Upper lobe of left lung (tissue), 6 donors: ENCODE measurements at regions not wholly inside any gene's neighbourhood (a gene's known extent, or its start where the extent isn't known, plus 50 kb on each side); places are given as distances from the start of the nearest gene placed in this dataset.

Experiments used
- ATAC-seq, 2 donors: fragments of 200-7000 bp; cut with Tn5 transposase; one replicate each; pipeline ENCODE4 v1.9.1; 2022; ENCODE audit warnings: mild to moderate bottlenecking in 2 of 2, moderate library complexity in 2 of 2; ENCODE audit not compliant: low FRiP score in 2 of 2
- DNase-seq, 2 donors: peaks; one replicate each; pipeline ENCODE4 v3.0.0-alpha.2; 2019 to 2020
- H3K27ac ChIP-seq, 4 donors: fragments of 200-600 bp; sonication (generic); one replicate each; pipeline ENCODE4 v1.5.1; 2016 to 2019
- H3K27me3 ChIP-seq, 4 donors: fragments of 200-600 bp; sonication (generic); one replicate each; pipeline ENCODE4 v1.5.1; 2017 to 2019
- H3K36me3 ChIP-seq, 4 donors: fragments of 200-600 bp; sonication (generic); one replicate each; pipeline ENCODE4 v1.5.1; 2016 to 2019
- H3K4me1 ChIP-seq, 4 donors: fragments of 200-600 bp; sonication (generic); one replicate each; pipeline ENCODE4 v1.5.1; 2018 to 2019
- H3K4me3 ChIP-seq, 4 donors: fragments of 200-600 bp; sonication (generic); one replicate each; pipeline ENCODE4 v1.5.1; 2017 to 2019; ENCODE audit warnings: mild to moderate bottlenecking in 2 of 4, moderate library complexity in 1 of 4
- H3K9me3 ChIP-seq, 4 donors: fragments of 200-600 bp; sonication (generic); one replicate each; pipeline ENCODE4 v1.5.1; 2018 to 2019
- CTCF ChIP-seq, 6 experiments: fragments of 450-650 bp in 4 of 6; fragments of 200-600 bp in 2 of 6; sonication (generic) in 2 of 6; IDR thresholded peaks; one replicate each; pipeline ENCODE4 v1.5.1; 2016 to 2019; ENCODE audit warnings: antibody characterized with exemption in 6 of 6
- EP300 ChIP-seq, 4 donors: sonication (generic); formaldehyde crosslinking; IDR thresholded peaks; one replicate each; pipeline ENCODE4 v1.5.1; 2017; ENCODE audit warnings: antibody characterized with exemption in 4 of 4, control low read depth in 2 of 4
- POLR2A ChIP-seq, 4 donors: fragments of 450-650 bp; IDR thresholded peaks; one replicate each; pipeline ENCODE4 v1.5.1; 2016 to 2017; ENCODE audit warnings: antibody characterized with exemption in 4 of 4, mild to moderate bottlenecking in 2 of 4
- POLR2AphosphoS5 ChIP-seq, 2 donors: sonication (generic); formaldehyde crosslinking; IDR thresholded peaks; one replicate each; pipeline ENCODE4 v1.5.1; 2017; ENCODE audit warnings: antibody characterized with exemption in 2 of 2
- WGBS, 2 donors: methylation state at CpG; one replicate each; pipeline ENCODE4 v1.1.5; 2017 to 2018; 5-methylcytosine and 5-hydroxymethylcytosine counted together
- donor health status: DM: no; HTN: no; CAD: no; lungs with moderate emphysema.
- donor health status: DM: no; HTN: yes; CAD: no; lungs with severe emphysema.

GRCh38 chr1:14300991-14301703, 297.3 kb upstream of the KAZN start:
- Histone ChIP-seq H3K4me3 (no peak overlapping the region), H3K9me3 (no peaks in the 10 kb centered on the region), H3K4me1 (peaks cover 0 to 10% (median 2%) of the 10 kb centered on the region in 4 donors), H3K27me3 (no peaks in the 10 kb centered on the region), H3K27ac (peak overlapping the region in 1 of 4 donors; percentile 39), H3K36me3 (no peaks in the 10 kb centered on the region)
- peak in 2 of 4 donors; percentile 23 to 33 for TF ChIP-seq EP300 (IDR thresholded peaks at IDR 0.05)
- no peak for TF ChIP-seq CTCF (IDR thresholded peaks at IDR 0.05)
- TF ChIP-seq POLR2AphosphoS5 (IDR thresholded peaks at IDR 0.05): peak; percentile 33 to 65
- TF ChIP-seq POLR2A (IDR thresholded peaks at IDR 0.05): no peak
- ATAC-seq (no peak), DNase-seq (peak in 1 of 2 donors; percentile 31)
- WGBS, 2 donors: 67 to 80% methylated on average over 1 to 9 of the region's 9 CpGs

- Histone ChIP-seq H3K27ac (no peak overlapping the region), H3K27me3 (no peaks in the 10 kb centered on the region), H3K9me3 (no peaks in the 10 kb centered on the region), H3K36me3 (no peaks in the 10 kb centered on the region), H3K4me1 (peaks cover 0 to 10% (median 4%) of the 10 kb centered on the region in 4 donors), H3K4me3 (no peak overlapping the region)
- DNase-seq (no peak), ATAC-seq (no peak)
- 81 to 82% methylated on average over 4 of the region's 4 CpGs for WGBS, 2 donors
- TF ChIP-seq EP300 (IDR thresholded peaks at IDR 0.05): no peak
- TF ChIP-seq POLR2A (IDR thresholded peaks at IDR 0.05): no peak
- TF ChIP-seq POLR2AphosphoS5 (IDR thresholded peaks at IDR 0.05): no peak
- no peak for TF ChIP-seq CTCF (IDR thresholded peaks at IDR 0.05)
Observed at GRCh38 chr1:14301704-14302024, 296.8 kb upstream of the KAZN start.

GRCh38 chr1:14302025-14302424, 296.5 kb upstream of the KAZN start:
- Histone ChIP-seq H3K4me1 (peaks cover 0 to 10% (median 4%) of the 10 kb centered on the region in 4 donors), H3K9me3 (no peaks in the 10 kb centered on the region), H3K27ac (no peak overlapping the region), H3K27me3 (no peaks in the 10 kb centered on the region), H3K36me3 (no peaks in the 10 kb centered on the region), H3K4me3 (no peak overlapping the region)
- TF ChIP-seq POLR2AphosphoS5 (IDR thresholded peaks at IDR 0.05) (no peak), CTCF (IDR thresholded peaks at IDR 0.05) (no peak), EP300 (IDR thresholded peaks at IDR 0.05) (no peak), POLR2A (IDR thresholded peaks at IDR 0.05) (no peak)
- no peak for DNase-seq
- 81 to 85% methylated on average over 3 of the region's 3 CpGs for WGBS, 2 donors
- no peak for ATAC-seq

- Histone ChIP-seq H3K9me3 (no peaks in the 10 kb centered on the region), H3K27ac (no peak overlapping the region), H3K4me3 (no peak overlapping the region), H3K27me3 (no peaks in the 10 kb centered on the region), H3K4me1 (peaks cover 0 to 10% (median 4%) of the 10 kb centered on the region in 4 donors), H3K36me3 (no peaks in the 10 kb centered on the region)
- ATAC-seq (no peak), DNase-seq (no peak)
- WGBS, 2 donors: 73 to 87% methylated on average over 5 of the region's 5 CpGs
- TF ChIP-seq CTCF (IDR thresholded peaks at IDR 0.05) (no peak), EP300 (IDR thresholded peaks at IDR 0.05) (no peak), POLR2AphosphoS5 (IDR thresholded peaks at IDR 0.05) (no peak), POLR2A (IDR thresholded peaks at IDR 0.05) (no peak)
Observed at GRCh38 chr1:14303011-14303410, 295.5 kb upstream of the KAZN start.

- 67 to 69% methylated on average over 7 of the region's 7 CpGs for WGBS, 2 donors
- Histone ChIP-seq H3K4me1 (peaks cover 0 to 10% (median 4%) of the 10 kb centered on the region in 4 donors), H3K4me3 (no peak overlapping the region), H3K27ac (no peak overlapping the region), H3K36me3 (no peaks in the 10 kb centered on the region), H3K27me3 (no peaks in the 10 kb centered on the region), H3K9me3 (no peaks in the 10 kb centered on the region)
- ATAC-seq (peak; percentile 49 to 93), DNase-seq (no peak)
- TF ChIP-seq EP300 (IDR thresholded peaks at IDR 0.05) (no peak), CTCF (IDR thresholded peaks at IDR 0.05) (no peak), POLR2A (IDR thresholded peaks at IDR 0.05) (no peak), POLR2AphosphoS5 (IDR thresholded peaks at IDR 0.05) (no peak)
Observed at GRCh38 chr1:14304381-14304865, 294.1 kb upstream of the KAZN start.
